ENCODE measurements at regions not wholly inside any gene's neighbourhood (a gene's known extent, or its start where the extent isn't known, plus 50 kb on each side); places are given as distances from the start of the nearest gene placed in this dataset.

DNA sequence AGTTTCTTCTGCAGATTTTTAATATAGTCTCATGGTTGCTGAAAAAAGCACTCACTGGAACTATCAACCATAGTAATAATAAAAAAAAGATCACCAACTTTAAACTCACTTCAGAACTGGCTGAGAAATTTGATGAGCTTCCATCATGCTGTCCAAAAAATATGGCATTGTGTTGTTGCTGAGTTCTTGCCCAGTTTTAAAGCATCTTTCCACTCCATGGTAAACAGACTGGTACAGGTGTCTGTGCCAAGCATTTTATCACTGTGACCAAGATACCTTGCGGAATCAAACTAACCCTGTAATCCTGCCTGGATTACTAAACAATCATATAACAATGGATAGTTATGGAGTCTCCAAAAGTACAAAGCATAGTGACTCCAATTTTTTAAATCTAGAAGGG lies 360.3 kb upstream of the NOCT start:
- Histone ChIP-seq H2AK9ac (replicated peaks; ENCODE audit: low read depth, low read length, poor library complexity) (no peak overlapping the region), H3K9ac (ENCODE audit: low read depth, low read length) (no peak overlapping the region), H2AK5ac (ENCODE audit: low read depth, low read length) (no peak overlapping the region), H3K9me1 (ENCODE audit: insufficient read depth, low read length) (no peaks in the 10 kb centered on the region), H4K8ac (ENCODE audit: low read depth in 2 of 2, low read length in 2 of 2) (no peak overlapping the region), H2BK5ac (ENCODE audit: low read depth, low read length, poor library complexity, severe bottlenecking) (no peak overlapping the region), H3K36me3 (ENCODE audit: control insufficient read depth, insufficient read depth, low read length) (no peaks in the 10 kb centered on the region), H3K18ac (ENCODE audit: low read depth, low read length) (no peak overlapping the region), H4K20me1 (ENCODE audit: insufficient read depth, low read length) (no peaks in the 10 kb centered on the region), H3K4me3 (ENCODE audit: insufficient read depth, low read depth, low read length) (no peak overlapping the region), H4K5ac (ENCODE audit: low read depth, low read length) (no peak overlapping the region), H3K4ac (ENCODE audit: low read depth, low read length) (no peak overlapping the region), H3K23ac (ENCODE audit: low read depth, low read length) (no peak overlapping the region), H3K9me3 (ENCODE audit: control insufficient read depth, insufficient read depth, low read length) (no peaks in the 10 kb centered on the region), H2BK15ac (ENCODE audit: low read depth, low read length) (no peak overlapping the region), H2BK120ac (ENCODE audit: low read depth, low read length) (no peak overlapping the region), H2AFZ (replicated peaks; ENCODE audit: low read length, poor library complexity) (no peak overlapping the region), H3K14ac (replicated peaks; ENCODE audit: low read depth, low read length) (no peak overlapping the region), H3K27ac (ENCODE audit: insufficient read depth, low read length) (no peak overlapping the region), H3K56ac (ENCODE audit: extremely low read depth, insufficient read depth, low read length) (no peak overlapping the region), H3K79me1 (ENCODE audit: low read depth in 1 of 2, low read length in 2 of 2) (no peaks in the 10 kb centered on the region), H3K4me2 (ENCODE audit: low read depth, low read length) (no peak overlapping the region), H4K91ac (ENCODE audit: insufficient read depth, low read depth, low read length) (no peak overlapping the region), H3K27me3 (ENCODE audit: control insufficient read depth, insufficient read depth, low read length) (no peaks in the 10 kb centered on the region), H3K4me1 (ENCODE audit: control insufficient read depth, insufficient read depth, low read length) (peaks cover 2% of the 10 kb centered on the region), H2BK20ac (ENCODE audit: low read depth, low read length) (no peak overlapping the region)
- ChIA-PET CTCF (interaction anchor here (0.6 to 1.4 kb wide), 2 partner anchors 12 to 248 kb away, joined by 3 to 4 read pairs; no protein-coding TSS in a partner anchor), POLR2A (ENCODE audit: unreplicated experiment) (no interaction called here)
- in situ Hi-C loops (cut with MboI; ENCODE audit: low sequenced_read_pairs) (no loop called here), intact Hi-C loops (cut with micrococcal nuclease) (no loop called here), dilution Hi-C loops (cut with HindIII; ENCODE audit: low sequenced_read_pairs, unreplicated experiment) (no loop called here)
- WGBS, 2 experiments (ENCODE audit: extremely low coverage in 2 of 2, insufficient read length in 1 of 2), result no CpG with 5 or more reads among the region's 1 CpG
- DNase-seq (no peak), ATAC-seq (ENCODE audit: low read depth) (no peak)
- TF ChIP-seq NFE2L2 (IDR thresholded peaks at IDR 0.05; ENCODE audit: low read depth, low read length) (no peak), RAD21 (IDR thresholded peaks at IDR 0.05; ENCODE audit: low read length) (no peak), RCOR1 (IDR thresholded peaks at IDR 0.05; ENCODE audit: insufficient replicate concordance, low read length) (no peak), SMC3 (IDR thresholded peaks at IDR 0.05; ENCODE audit: low read depth, low read length) (no peak), CEBPB (IDR thresholded peaks at IDR 0.05; ENCODE audit: low read depth, low read length) (no peak), POLR2A (IDR thresholded peaks at IDR 0.05; ENCODE audit: low read depth, low read length) (no peak), MAFK (IDR thresholded peaks at IDR 0.05; ENCODE audit: low read depth, low read length) (no peak), MAZ (IDR thresholded peaks at IDR 0.05; ENCODE audit: borderline replicate concordance, low read depth, low read length) (no peak), MXI1 (IDR thresholded peaks at IDR 0.05; ENCODE audit: borderline replicate concordance, low read depth, low read length) (no peak), FOS (IDR thresholded peaks at IDR 0.05; ENCODE audit: low read depth, low read length) (no peak), RFX5 (IDR thresholded peaks at IDR 0.05; ENCODE audit: low read depth, low read length) (no peak)
- TF ChIP-seq, protein P1, sequence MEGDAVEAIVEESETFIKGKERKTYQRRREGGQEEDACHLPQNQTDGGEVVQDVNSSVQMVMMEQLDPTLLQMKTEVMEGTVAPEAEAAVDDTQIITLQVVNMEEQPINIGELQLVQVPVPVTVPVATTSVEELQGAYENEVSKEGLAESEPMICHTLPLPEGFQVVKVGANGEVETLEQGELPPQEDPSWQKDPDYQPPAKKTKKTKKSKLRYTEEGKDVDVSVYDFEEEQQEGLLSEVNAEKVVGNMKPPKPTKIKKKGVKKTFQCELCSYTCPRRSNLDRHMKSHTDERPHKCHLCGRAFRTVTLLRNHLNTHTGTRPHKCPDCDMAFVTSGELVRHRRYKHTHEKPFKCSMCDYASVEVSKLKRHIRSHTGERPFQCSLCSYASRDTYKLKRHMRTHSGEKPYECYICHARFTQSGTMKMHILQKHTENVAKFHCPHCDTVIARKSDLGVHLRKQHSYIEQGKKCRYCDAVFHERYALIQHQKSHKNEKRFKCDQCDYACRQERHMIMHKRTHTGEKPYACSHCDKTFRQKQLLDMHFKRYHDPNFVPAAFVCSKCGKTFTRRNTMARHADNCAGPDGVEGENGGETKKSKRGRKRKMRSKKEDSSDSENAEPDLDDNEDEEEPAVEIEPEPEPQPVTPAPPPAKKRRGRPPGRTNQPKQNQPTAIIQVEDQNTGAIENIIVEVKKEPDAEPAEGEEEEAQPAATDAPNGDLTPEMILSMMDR (conservative IDR thresholded peaks at IDR 0.05; ENCODE audit: low read depth, low read length), result no peak
- TF ChIP-seq, protein P2, sequence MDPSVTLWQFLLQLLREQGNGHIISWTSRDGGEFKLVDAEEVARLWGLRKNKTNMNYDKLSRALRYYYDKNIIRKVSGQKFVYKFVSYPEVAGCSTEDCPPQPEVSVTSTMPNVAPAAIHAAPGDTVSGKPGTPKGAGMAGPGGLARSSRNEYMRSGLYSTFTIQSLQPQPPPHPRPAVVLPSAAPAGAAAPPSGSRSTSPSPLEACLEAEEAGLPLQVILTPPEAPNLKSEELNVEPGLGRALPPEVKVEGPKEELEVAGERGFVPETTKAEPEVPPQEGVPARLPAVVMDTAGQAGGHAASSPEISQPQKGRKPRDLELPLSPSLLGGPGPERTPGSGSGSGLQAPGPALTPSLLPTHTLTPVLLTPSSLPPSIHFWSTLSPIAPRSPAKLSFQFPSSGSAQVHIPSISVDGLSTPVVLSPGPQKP (IDR thresholded peaks at IDR 0.05; ENCODE audit: borderline replicate concordance, low read depth, low read length), result no peak
- TF ChIP-seq, protein P3, sequence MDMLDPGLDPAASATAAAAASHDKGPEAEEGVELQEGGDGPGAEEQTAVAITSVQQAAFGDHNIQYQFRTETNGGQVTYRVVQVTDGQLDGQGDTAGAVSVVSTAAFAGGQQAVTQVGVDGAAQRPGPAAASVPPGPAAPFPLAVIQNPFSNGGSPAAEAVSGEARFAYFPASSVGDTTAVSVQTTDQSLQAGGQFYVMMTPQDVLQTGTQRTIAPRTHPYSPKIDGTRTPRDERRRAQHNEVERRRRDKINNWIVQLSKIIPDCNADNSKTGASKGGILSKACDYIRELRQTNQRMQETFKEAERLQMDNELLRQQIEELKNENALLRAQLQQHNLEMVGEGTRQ (IDR thresholded peaks at IDR 0.05; ENCODE audit: low read depth, low read length), result no peak
- BruUV-seq (replicated peaks), result no TSS peak
